ENCODE measurements at regions not wholly inside any gene's neighbourhood (a gene's known extent, or its start where the extent isn't known, plus 50 kb on each side); places are given as distances from the start of the nearest gene placed in this dataset.
"Not testable (repeated sequence)": the region's sequence is repeated elsewhere in the genome, so short reads cannot be mapped to it uniquely, and the experiment has no call there.

GRCh38 chrX:131885042-131885441 lies 138.1 kb upstream of the STK26 start:
- TF ChIP-seq CTCF, POLR2A (IDR thresholded peaks at IDR 0.05): not testable (repeated sequence)
